ENCODE measurements at regions not wholly inside any gene's neighbourhood (a gene's known extent, or its start where the extent isn't known, plus 50 kb on each side); places are given as distances from the start of the nearest gene placed in this dataset.

- Histone ChIP-seq H3K4me1 (ENCODE audit: control insufficient read depth in 1 of 2, insufficient read depth in 1 of 2, low read depth in 1 of 2, low read length in 1 of 2) (no peaks in the 10 kb centered on the region), H3K27ac (no peak overlapping the region), H3K4me3 (ENCODE audit: low read depth in 1 of 2, low read length in 1 of 2) (no peak overlapping the region)
These were observed 427.1 kb downstream of the EFNB2 start for GRCh38 chr13:106108346-106108745.

DNA sequence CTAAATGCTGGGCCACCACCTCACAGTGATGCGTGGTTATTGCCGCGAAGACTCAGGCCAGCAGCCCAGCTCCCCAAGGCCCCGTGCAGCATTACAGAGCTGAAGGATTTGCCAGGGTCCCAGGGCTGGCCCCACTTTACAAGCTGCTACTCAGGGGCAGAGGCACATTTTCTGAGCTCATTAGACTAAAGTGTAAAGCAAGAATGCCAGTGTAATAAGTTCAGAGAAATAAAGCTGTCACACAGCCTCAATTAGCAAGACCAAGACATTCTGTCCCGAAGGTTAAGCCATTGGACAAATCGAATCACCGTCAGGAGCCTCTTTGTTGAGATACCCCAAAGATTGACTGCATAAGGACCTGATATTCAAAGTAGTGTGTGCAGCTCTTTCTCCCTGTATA, 428.4 kb downstream of the EFNB2 start:
- Histone ChIP-seq H3K36me3 (no peaks in the 10 kb centered on the region), H3K27me3 (no peaks in the 10 kb centered on the region), H3K9me3 (no peaks in the 10 kb centered on the region), H3K4me1 (ENCODE audit: control insufficient read depth in 1 of 2, insufficient read depth in 1 of 2, low read depth in 1 of 2, low read length in 1 of 2) (no peaks in the 10 kb centered on the region), H3K4me3 (ENCODE audit: low read depth in 1 of 2, low read length in 1 of 2) (no peak overlapping the region), H3K27ac (no peak overlapping the region)
- TF ChIP-seq, protein P1, sequence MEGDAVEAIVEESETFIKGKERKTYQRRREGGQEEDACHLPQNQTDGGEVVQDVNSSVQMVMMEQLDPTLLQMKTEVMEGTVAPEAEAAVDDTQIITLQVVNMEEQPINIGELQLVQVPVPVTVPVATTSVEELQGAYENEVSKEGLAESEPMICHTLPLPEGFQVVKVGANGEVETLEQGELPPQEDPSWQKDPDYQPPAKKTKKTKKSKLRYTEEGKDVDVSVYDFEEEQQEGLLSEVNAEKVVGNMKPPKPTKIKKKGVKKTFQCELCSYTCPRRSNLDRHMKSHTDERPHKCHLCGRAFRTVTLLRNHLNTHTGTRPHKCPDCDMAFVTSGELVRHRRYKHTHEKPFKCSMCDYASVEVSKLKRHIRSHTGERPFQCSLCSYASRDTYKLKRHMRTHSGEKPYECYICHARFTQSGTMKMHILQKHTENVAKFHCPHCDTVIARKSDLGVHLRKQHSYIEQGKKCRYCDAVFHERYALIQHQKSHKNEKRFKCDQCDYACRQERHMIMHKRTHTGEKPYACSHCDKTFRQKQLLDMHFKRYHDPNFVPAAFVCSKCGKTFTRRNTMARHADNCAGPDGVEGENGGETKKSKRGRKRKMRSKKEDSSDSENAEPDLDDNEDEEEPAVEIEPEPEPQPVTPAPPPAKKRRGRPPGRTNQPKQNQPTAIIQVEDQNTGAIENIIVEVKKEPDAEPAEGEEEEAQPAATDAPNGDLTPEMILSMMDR (IDR thresholded peaks at IDR 0.05) = no peak

More at GRCh38 chr13:106108346-106108745, 427.1 kb downstream of the EFNB2 start:
- no peaks in the 10 kb centered on the region for H3K27me3 ChIP-seq
- TF ChIP-seq, protein P1 (IDR thresholded peaks at IDR 0.05) = no peak
- H3K9me3 ChIP-seq = no peaks in the 10 kb centered on the region
- no peaks in the 10 kb centered on the region for H3K36me3 ChIP-seq

DNA sequence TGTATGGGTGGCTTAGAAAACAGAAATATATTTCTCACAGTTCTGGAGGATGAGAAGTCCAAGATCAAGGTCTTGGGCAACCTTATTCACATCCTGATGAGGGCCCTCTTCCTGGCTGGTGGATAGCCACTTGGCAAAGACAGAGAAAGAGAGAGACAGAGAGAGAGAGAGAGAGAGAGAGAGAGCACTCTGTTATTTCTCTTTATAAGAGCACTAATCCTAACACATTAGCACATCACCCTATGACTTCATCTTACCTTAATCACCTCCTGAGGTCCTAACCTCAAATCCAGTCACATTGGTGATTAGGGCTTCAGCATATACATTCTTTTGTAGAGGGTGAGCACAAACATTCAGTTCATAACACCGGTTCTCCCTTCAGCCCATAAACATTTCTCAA, 430.3 kb downstream of the EFNB2 start:
- Histone ChIP-seq H3K27ac (no peak overlapping the region), H3K4me1 (ENCODE audit: control insufficient read depth in 1 of 2, insufficient read depth in 1 of 2, low read depth in 1 of 2, low read length in 1 of 2) (no peaks in the 10 kb centered on the region), H3K9me3 (no peaks in the 10 kb centered on the region), H3K4me3 (ENCODE audit: low read depth in 1 of 2, low read length in 1 of 2) (no peak overlapping the region), H3K27me3 (no peaks in the 10 kb centered on the region), H3K36me3 (no peaks in the 10 kb centered on the region)
- TF ChIP-seq, protein P1 (IDR thresholded peaks at IDR 0.05) = no peak

DNA sequence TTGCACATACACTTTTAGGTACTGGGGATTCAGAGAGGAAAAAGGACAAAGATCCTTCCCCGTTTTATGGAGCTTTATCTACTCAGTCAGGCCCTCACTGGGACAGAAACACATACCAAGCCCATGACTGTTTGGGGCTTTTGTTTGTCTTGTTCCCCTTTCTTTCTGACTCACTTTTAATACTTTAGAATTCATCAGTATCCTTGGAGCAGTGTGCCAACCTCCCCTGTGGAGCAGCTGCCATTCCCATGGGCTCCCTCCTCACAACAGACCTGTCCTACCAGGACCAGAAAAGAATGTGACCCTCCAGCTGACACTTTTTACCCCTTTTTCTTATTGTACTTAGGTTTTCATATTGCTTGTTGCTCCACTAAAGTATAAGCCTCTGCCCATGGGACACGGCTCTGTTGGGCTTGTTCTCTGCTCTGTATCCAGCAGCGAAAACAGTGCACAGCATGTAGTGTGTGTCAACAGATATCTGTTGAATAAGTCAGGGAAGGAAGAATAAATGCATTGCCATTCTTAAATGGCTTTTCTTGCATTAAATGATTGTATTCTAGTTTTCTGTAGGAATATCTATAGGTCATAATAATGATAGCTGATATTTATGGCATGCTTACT, 431.1 kb downstream of the EFNB2 start:
- TF ChIP-seq, protein P1 (IDR thresholded peaks at IDR 0.05) = no peak
- no peaks in the 10 kb centered on the region for H3K4me1 ChIP-seq (ENCODE audit: control insufficient read depth in 1 of 2, insufficient read depth in 1 of 2, low read depth in 1 of 2, low read length in 1 of 2)
- no peaks in the 10 kb centered on the region for H3K27me3 ChIP-seq
- H3K27ac ChIP-seq = no peak overlapping the region
- H3K4me3 ChIP-seq (ENCODE audit: low read depth in 1 of 2, low read length in 1 of 2) = no peak overlapping the region
- H3K36me3 ChIP-seq = no peaks in the 10 kb centered on the region
- no peaks in the 10 kb centered on the region for H3K9me3 ChIP-seq

GRCh38 chr13:106103779-106104178, 431.7 kb downstream of the EFNB2 start:
- TF ChIP-seq, protein P1 (IDR thresholded peaks at IDR 0.05) = no peak
- Histone ChIP-seq H3K4me1 (ENCODE audit: control insufficient read depth in 1 of 2, insufficient read depth in 1 of 2, low read depth in 1 of 2, low read length in 1 of 2) (no peaks in the 10 kb centered on the region), H3K27me3 (no peaks in the 10 kb centered on the region), H3K9me3 (no peaks in the 10 kb centered on the region), H3K4me3 (ENCODE audit: low read depth in 1 of 2, low read length in 1 of 2) (no peak overlapping the region), H3K27ac (no peak overlapping the region), H3K36me3 (no peaks in the 10 kb centered on the region)

All from neutrophil (primary cell).